GM20000 (cell line): ENCODE measurements at regions not wholly inside any gene's neighbourhood (a gene's known extent, or its start where the extent isn't known, plus 50 kb on each side); places are given as distances from the start of the nearest gene placed in this dataset.

ENCODE experiments used
- DNase-seq: peaks from one replicate; pipeline ENCODE4 v3.0.0; 2012; ENCODE audit warnings: low spot score
- CTCF ChIP-seq: IDR thresholded peaks from 2 replicates; pipeline ENCODE4 v1.5.1; 2012; ENCODE audit warnings: mild to moderate bottlenecking, control low read depth; ENCODE audit errors: extremely low read depth, missing control alignments

GRCh38 chr6:97572943-97573342 lies 289.9 kb upstream of the MMS22L start:
- TF ChIP-seq CTCF, result no peak
- DNase-seq, result no peak

GRCh38 chr6:97586344-97586743 lies 303.3 kb upstream of the MMS22L start:
- TF ChIP-seq CTCF, result no peak
- DNase-seq, result peak; percentile 16

- TF ChIP-seq CTCF, result no peak
- no peak for DNase-seq
Measured at GRCh38 chr6:97591955-97592354, 308.9 kb upstream of the MMS22L start.

GRCh38 chr6:97594844-97595243 lies 311.8 kb upstream of the MMS22L start:
- no peak for DNase-seq
- no peak for TF ChIP-seq CTCF

DNA sequence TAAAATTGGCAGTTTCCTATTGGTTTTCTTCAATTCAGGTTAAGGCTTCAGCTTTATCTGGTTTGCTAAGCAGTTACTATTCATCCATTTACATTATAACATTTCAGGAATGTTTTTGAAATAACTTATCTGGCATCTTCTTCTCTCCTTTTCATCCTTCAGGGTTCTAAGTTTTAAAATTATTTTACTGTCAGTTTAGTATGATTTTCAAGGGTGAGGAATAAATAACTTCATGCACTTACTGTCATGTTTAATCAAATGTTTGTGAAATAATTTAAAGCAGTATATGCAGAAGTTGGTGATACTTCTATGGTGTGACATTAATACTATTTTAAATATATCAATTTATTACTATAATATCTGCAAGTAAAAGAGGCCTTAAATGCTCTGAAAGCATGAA lies 338.1 kb upstream of the MMS22L start:
- DNase-seq, result no peak
- TF ChIP-seq CTCF, result no peak

DNA sequence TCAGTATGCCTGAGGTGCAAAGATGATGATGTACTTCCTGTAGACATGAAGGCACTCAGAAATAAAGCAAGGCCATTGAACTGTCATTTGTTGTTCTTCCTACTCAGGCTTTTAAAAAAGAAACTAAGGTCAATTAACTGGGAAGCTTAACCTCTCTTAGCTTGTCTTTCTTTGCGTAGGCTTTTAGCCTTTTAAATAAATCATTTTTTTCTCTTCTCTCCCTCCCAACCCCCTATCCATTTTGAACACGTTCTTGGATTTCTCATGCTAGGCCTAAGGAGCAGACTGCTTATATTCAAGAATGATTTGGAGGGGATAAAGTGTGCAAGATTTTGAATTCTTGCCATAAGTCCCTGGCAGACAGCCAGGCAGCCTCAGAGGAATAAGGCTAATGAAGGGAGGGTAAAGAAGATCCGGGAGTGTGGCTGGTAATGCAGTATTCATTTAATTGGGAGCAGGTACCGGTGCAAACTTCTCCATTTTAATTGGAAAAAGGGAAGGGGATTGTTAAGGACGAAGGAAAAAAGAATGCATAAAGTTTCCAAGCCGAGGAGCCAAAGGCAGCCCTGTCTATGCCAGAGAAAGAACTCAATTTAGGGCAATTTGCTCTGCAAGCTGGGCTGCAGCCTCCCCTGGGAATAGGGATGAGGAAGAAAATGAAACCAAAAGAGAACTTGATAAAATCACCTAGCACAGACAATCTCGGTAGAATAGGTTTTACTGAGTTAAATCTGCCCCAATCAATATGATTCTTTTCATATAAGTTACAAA lies 343.8 kb upstream of the MMS22L start:
- no peak for DNase-seq
- TF ChIP-seq CTCF, result no peak

DNA sequence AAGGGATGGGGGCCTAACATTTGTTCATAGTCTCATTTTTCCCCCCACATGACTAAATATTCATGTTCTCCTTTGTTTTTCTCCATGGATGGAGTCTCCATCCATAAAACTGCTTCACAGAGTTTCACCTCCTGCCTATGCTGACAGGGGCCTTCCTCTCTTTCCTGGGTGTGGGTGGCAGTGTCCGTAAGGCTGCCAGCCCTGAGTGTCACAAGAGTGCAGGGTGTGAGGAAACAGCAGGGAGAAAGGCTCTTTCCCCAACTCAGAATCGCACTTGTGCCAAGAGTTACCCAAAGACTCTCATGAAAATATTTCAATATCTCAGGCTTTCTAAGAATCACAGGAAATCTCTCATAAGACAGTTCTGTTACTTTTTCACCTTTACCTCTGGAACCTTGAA lies 346.2 kb upstream of the MMS22L start:
- no peak for TF ChIP-seq CTCF
- DNase-seq, result no peak
